ENCODE measurements at regions not wholly inside any gene's neighbourhood (a gene's known extent, or its start where the extent isn't known, plus 50 kb on each side); places are given as distances from the start of the nearest gene placed in this dataset.

- no peak overlapping the region for H3K4me3 ChIP-seq (ENCODE audit: low read length)
- Mint-ChIP-seq H3K27me3 (ENCODE audit: low read depth in 2 of 2) (no peaks in the 10 kb centered on the region), H3K4me3 (no peak overlapping the region), H3K27ac (no peak overlapping the region), H3K4me1 (no peaks in the 10 kb centered on the region), H3K36me3 (no peaks in the 10 kb centered on the region), H3K9me3 (peaks cover 2 to 8% of the 10 kb centered on the region in 2 donors)
- H3K27ac ChIP-seq (ENCODE audit: low read length), result no peak overlapping the region
- TF ChIP-seq CTCF (IDR thresholded peaks at IDR 0.05), result no peak
- no peaks in the 10 kb centered on the region for H3K27me3 ChIP-seq (ENCODE audit: control insufficient read depth, insufficient read depth, low read length)
- DNase-seq (no peak), ATAC-seq (no peak)
- intact Hi-C loops (cut with micrococcal nuclease), result no loop called here
- no peaks in the 10 kb centered on the region for H3K9me3 ChIP-seq (ENCODE audit: control insufficient read depth, insufficient read depth, low read length)
- no peaks in the 10 kb centered on the region for H3K4me1 ChIP-seq (ENCODE audit: control insufficient read depth, insufficient read depth, low read length)
- H3K36me3 ChIP-seq (ENCODE audit: control insufficient read depth, insufficient read depth, low read length), result no peaks in the 10 kb centered on the region
Observed at GRCh38 chr6:9373308-9373707, 938.0 kb upstream of the SLC35B3 start.

GRCh38 chr6:9370480-9370879, 935.1 kb upstream of the SLC35B3 start:
- Mint-ChIP-seq H3K9me3 (peaks cover 2 to 13% of the 10 kb centered on the region in 2 donors), H3K4me1 (no peaks in the 10 kb centered on the region), H3K27me3 (ENCODE audit: low read depth in 2 of 2) (no peaks in the 10 kb centered on the region), H3K4me3 (no peak overlapping the region), H3K36me3 (no peaks in the 10 kb centered on the region), H3K27ac (no peak overlapping the region)
- H3K9me3 ChIP-seq (ENCODE audit: control insufficient read depth, insufficient read depth, low read length), result no peaks in the 10 kb centered on the region
- WGBS (ENCODE audit: insufficient coverage), result 100% methylated on average over 1 of the region's 2 CpGs
- H3K27ac ChIP-seq (ENCODE audit: low read length), result no peak overlapping the region
- H3K27me3 ChIP-seq (ENCODE audit: control insufficient read depth, insufficient read depth, low read length), result no peaks in the 10 kb centered on the region
- no peaks in the 10 kb centered on the region for H3K4me1 ChIP-seq (ENCODE audit: control insufficient read depth, insufficient read depth, low read length)
- intact Hi-C loops (cut with micrococcal nuclease), result no loop called here
- no peaks in the 10 kb centered on the region for H3K36me3 ChIP-seq (ENCODE audit: control insufficient read depth, insufficient read depth, low read length)
- no peak for TF ChIP-seq CTCF (IDR thresholded peaks at IDR 0.05)
- H3K4me3 ChIP-seq (ENCODE audit: low read length), result no peak overlapping the region
- ATAC-seq (no peak), DNase-seq (no peak)

- Mint-ChIP-seq H3K36me3 (no peaks in the 10 kb centered on the region), H3K27ac (no peak overlapping the region), H3K4me1 (no peaks in the 10 kb centered on the region), H3K9me3 (peaks cover 2 to 12% of the 10 kb centered on the region in 2 donors), H3K4me3 (no peak overlapping the region), H3K27me3 (ENCODE audit: low read depth in 2 of 2) (no peaks in the 10 kb centered on the region)
- Histone ChIP-seq H3K9me3 (ENCODE audit: control insufficient read depth, insufficient read depth, low read length) (no peaks in the 10 kb centered on the region), H3K4me3 (ENCODE audit: low read length) (no peak overlapping the region), H3K27ac (ENCODE audit: low read length) (no peak overlapping the region), H3K27me3 (ENCODE audit: control insufficient read depth, insufficient read depth, low read length) (no peaks in the 10 kb centered on the region), H3K36me3 (ENCODE audit: control insufficient read depth, insufficient read depth, low read length) (no peaks in the 10 kb centered on the region), H3K4me1 (ENCODE audit: control insufficient read depth, insufficient read depth, low read length) (no peaks in the 10 kb centered on the region)
- intact Hi-C loops (cut with micrococcal nuclease), result no loop called here
- no peak for DNase-seq
- no peak for ATAC-seq
- TF ChIP-seq CTCF (IDR thresholded peaks at IDR 0.05), result no peak
Observed at GRCh38 chr6:9365378-9365777, 930.0 kb upstream of the SLC35B3 start.

GRCh38 chr6:9361749-9362148, 926.4 kb upstream of the SLC35B3 start:
- no peak for ATAC-seq
- no peaks in the 10 kb centered on the region for H3K4me1 ChIP-seq (ENCODE audit: control insufficient read depth, insufficient read depth, low read length)
- Mint-ChIP-seq H3K4me3 (no peak overlapping the region), H3K9me3 (peaks cover 6 to 19% of the 10 kb centered on the region in 2 donors), H3K27ac (no peak overlapping the region), H3K36me3 (peaks cover 6% of the 10 kb centered on the region), H3K4me1 (no peaks in the 10 kb centered on the region), H3K27me3 (ENCODE audit: low read depth in 2 of 2) (no peaks in the 10 kb centered on the region)
- TF ChIP-seq CTCF (IDR thresholded peaks at IDR 0.05), result no peak
- no peaks in the 10 kb centered on the region for H3K36me3 ChIP-seq (ENCODE audit: control insufficient read depth, insufficient read depth, low read length)
- 75% methylated on average over 1 of the region's 2 CpGs for WGBS (ENCODE audit: insufficient coverage)
- H3K27me3 ChIP-seq (ENCODE audit: control insufficient read depth, insufficient read depth, low read length), result no peaks in the 10 kb centered on the region
- no peak for DNase-seq
- intact Hi-C loops (cut with micrococcal nuclease), result no loop called here
- no peak overlapping the region for H3K4me3 ChIP-seq (ENCODE audit: low read length)
- H3K9me3 ChIP-seq (ENCODE audit: control insufficient read depth, insufficient read depth, low read length), result no peaks in the 10 kb centered on the region
- H3K27ac ChIP-seq (ENCODE audit: low read length), result no peak overlapping the region

Data from natural killer cell (primary cell).